ENCODE measurements at regions not wholly inside any gene's neighbourhood (a gene's known extent, or its start where the extent isn't known, plus 50 kb on each side); places are given as distances from the start of the nearest gene placed in this dataset.

- POLR2A ChIA-PET: no interaction called here
- TF ChIP-seq FOXA1 (IDR thresholded peaks at IDR 0.05): no peak
- no peak for TF ChIP-seq BHLHE40 (IDR thresholded peaks at IDR 0.05; ENCODE audit: borderline replicate concordance)
- TF ChIP-seq HDGF (IDR thresholded peaks at IDR 0.05; ENCODE audit: borderline replicate concordance): no peak
- no peak for TF ChIP-seq ARNT (IDR thresholded peaks at IDR 0.05)
- TF ChIP-seq SUZ12 (IDR thresholded peaks at IDR 0.05): no peak
- no peak for TF ChIP-seq FOXK2 (IDR thresholded peaks at IDR 0.05)
- no peak for TF ChIP-seq ZNF384 (IDR thresholded peaks at IDR 0.05)
- no peak for TF ChIP-seq TARDBP (IDR thresholded peaks at IDR 0.05)
- TF ChIP-seq CTBP1 (IDR thresholded peaks at IDR 0.05; ENCODE audit: borderline replicate concordance): no peak
- no peak for TF ChIP-seq L3MBTL2 (conservative IDR thresholded peaks at IDR 0.05)
- TF ChIP-seq ELF4 (IDR thresholded peaks at IDR 0.05): no peak
- TF ChIP-seq NFRKB (IDR thresholded peaks at IDR 0.05): no peak
- no peak for TF ChIP-seq FOXM1 (IDR thresholded peaks at IDR 0.05; ENCODE audit: borderline replicate concordance)
- TF ChIP-seq SP1 (IDR thresholded peaks at IDR 0.05): no peak
- TF ChIP-seq LEF1 (IDR thresholded peaks at IDR 0.05; ENCODE audit: borderline replicate concordance): no peak
- TF ChIP-seq, protein P1, sequence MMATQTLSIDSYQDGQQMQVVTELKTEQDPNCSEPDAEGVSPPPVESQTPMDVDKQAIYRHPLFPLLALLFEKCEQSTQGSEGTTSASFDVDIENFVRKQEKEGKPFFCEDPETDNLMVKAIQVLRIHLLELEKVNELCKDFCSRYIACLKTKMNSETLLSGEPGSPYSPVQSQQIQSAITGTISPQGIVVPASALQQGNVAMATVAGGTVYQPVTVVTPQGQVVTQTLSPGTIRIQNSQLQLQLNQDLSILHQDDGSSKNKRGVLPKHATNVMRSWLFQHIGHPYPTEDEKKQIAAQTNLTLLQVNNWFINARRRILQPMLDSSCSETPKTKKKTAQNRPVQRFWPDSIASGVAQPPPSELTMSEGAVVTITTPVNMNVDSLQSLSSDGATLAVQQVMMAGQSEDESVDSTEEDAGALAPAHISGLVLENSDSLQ (IDR thresholded peaks at IDR 0.05): no peak
- CTCF ChIA-PET: no interaction called here
- no peak for DNase-seq (ENCODE audit: extremely low spot score)
Measured at GRCh38 chr4:123977641-123978081, 581.1 kb downstream of the SPRY1 start.

DNA sequence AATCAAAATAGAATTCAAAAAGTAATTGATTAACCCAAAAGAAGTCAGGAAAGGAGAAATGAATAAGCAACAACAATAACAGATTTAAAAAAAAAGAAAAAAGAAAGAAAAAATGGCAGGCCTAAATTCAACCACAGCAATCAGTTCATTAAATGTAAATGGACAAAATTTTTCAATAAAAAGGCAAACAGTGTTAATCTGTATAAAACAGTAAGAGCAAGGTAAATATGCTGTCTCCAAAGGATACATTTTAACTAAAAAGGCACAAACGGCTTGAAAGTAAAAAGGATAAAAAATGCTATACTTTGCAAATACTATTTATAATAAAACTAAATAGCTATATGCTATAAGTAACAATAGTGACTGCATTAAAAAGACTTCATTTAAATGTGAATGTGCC lies 582.0 kb downstream of the SPRY1 start:
- ChIA-PET CTCF (no interaction called here), POLR2A (no interaction called here)
- DNase-seq (ENCODE audit: extremely low spot score): no peak
- no peak for TF ChIP-seq HDGF (IDR thresholded peaks at IDR 0.05; ENCODE audit: borderline replicate concordance)
- TF ChIP-seq FOXM1 (IDR thresholded peaks at IDR 0.05; ENCODE audit: borderline replicate concordance): no peak
- no peak for TF ChIP-seq ZNF384 (IDR thresholded peaks at IDR 0.05)
- TF ChIP-seq TARDBP (IDR thresholded peaks at IDR 0.05): no peak
- TF ChIP-seq FOXK2 (IDR thresholded peaks at IDR 0.05): no peak
- TF ChIP-seq, protein P1 (IDR thresholded peaks at IDR 0.05): no peak
- no peak for TF ChIP-seq BHLHE40 (IDR thresholded peaks at IDR 0.05; ENCODE audit: borderline replicate concordance)
- no peak for TF ChIP-seq L3MBTL2 (conservative IDR thresholded peaks at IDR 0.05)
- no peak for TF ChIP-seq SUZ12 (IDR thresholded peaks at IDR 0.05)
- no peak for TF ChIP-seq LEF1 (IDR thresholded peaks at IDR 0.05; ENCODE audit: borderline replicate concordance)
- no peak for TF ChIP-seq ARNT (IDR thresholded peaks at IDR 0.05)
- TF ChIP-seq ELF4 (IDR thresholded peaks at IDR 0.05): no peak
- TF ChIP-seq CTBP1 (IDR thresholded peaks at IDR 0.05; ENCODE audit: borderline replicate concordance): no peak
- no peak for TF ChIP-seq SP1 (IDR thresholded peaks at IDR 0.05)
- no peak for TF ChIP-seq NFRKB (IDR thresholded peaks at IDR 0.05)

DNA sequence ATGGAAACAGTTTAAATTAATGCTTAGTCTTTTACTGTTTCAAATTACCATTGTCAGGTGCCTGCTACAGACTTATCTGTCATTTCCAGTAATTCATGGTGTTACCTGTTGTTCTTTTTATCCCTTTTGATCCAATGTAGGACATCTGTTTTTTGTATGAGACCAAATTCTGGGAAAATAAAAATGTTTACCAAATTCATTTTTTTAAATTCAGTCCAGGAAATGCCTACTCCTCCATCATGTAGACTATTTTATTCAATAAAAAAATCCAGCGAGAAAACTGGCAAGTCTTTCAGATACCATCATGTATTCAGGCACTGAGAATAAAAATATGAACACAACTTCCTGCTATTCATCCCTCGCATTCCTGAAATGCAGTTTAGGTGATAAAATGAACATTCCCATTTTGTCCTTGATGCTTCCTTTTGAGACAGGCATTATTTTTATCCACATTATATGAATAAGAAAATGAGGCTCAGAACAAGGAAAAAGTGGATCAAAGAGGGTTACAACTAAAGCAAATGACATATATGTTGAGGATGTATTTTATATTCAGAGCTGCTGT lies 584.2 kb downstream of the SPRY1 start:
- POLR2A ChIA-PET: no interaction called here

DNA sequence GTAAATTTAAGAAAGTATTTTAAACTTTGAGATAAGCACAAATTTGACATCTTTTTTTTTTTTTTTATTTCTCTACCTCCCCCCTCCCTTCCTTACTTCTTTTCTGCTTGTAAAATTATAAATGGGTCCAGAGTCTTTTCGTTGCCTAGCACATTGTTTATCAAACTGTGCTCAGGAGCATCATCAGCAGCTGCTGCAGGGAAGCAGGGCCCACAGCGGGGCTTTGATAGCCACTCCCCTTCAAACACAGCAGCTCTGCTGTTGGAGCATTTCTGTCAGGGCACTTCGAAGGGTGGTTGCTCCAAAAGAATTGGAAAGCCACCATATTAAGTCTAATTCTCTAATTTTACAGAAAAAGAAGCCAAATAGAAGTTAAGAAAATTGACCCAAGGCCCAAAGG lies 588.3 kb downstream of the SPRY1 start:
- CTCF ChIA-PET: interaction anchor here (0.7 kb wide), 1 partner anchor 212 kb away, joined by 5 read pairs; no protein-coding TSS in a partner anchor
- DNase-seq (ENCODE audit: extremely low spot score): no peak
- POLR2A ChIA-PET: no interaction called here
- no peak for TF ChIP-seq FOXK2 (IDR thresholded peaks at IDR 0.05)
- TF ChIP-seq L3MBTL2 (conservative IDR thresholded peaks at IDR 0.05): no peak
- no peak for TF ChIP-seq BHLHE40 (IDR thresholded peaks at IDR 0.05; ENCODE audit: borderline replicate concordance)

More for the DNA sequence above, 584.2 kb downstream of the SPRY1 start:
- DNase-seq (ENCODE audit: extremely low spot score): no peak
- CTCF ChIA-PET: no interaction called here
- no peak for TF ChIP-seq BHLHE40 (IDR thresholded peaks at IDR 0.05; ENCODE audit: borderline replicate concordance)
- no peak for TF ChIP-seq FOXM1 (IDR thresholded peaks at IDR 0.05; ENCODE audit: borderline replicate concordance)
- TF ChIP-seq CTBP1 (IDR thresholded peaks at IDR 0.05; ENCODE audit: borderline replicate concordance): no peak
- TF ChIP-seq ZNF384 (IDR thresholded peaks at IDR 0.05): no peak
- TF ChIP-seq L3MBTL2 (conservative IDR thresholded peaks at IDR 0.05): no peak
- no peak for TF ChIP-seq TARDBP (IDR thresholded peaks at IDR 0.05)
- TF ChIP-seq FOXA1 (IDR thresholded peaks at IDR 0.05): no peak
- TF ChIP-seq HDGF (IDR thresholded peaks at IDR 0.05; ENCODE audit: borderline replicate concordance): no peak

DNA sequence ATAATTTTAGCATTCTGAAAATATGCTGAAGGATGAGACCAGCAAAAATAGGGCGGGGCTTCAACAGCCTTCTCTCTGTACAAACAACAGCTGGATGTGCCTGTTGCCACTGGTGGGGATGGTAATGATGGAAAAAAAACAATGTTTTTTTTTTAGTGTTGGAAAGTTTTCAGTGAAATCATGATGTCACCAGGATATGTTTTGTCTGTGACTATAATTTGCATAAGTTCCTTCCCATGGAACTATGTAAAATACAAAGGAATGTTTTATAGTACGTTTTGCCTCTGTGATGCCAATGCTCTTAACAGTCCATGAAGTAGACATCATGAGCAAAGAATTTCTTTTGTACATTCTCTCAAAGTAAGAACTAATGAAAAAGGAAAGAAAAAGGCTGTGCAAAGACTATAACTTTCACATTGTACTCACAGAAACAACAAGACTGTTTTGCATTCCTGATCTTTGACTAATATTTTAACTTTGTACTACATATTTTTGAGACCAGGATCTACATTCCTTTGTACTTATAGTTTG lies 589.7 kb downstream of the SPRY1 start:
- DNase-seq (ENCODE audit: extremely low spot score): no peak
- ChIA-PET POLR2A (no interaction called here), CTCF (no interaction called here)
- no peak for TF ChIP-seq ZNF384 (IDR thresholded peaks at IDR 0.05)
- TF ChIP-seq ELF4 (IDR thresholded peaks at IDR 0.05): no peak
- TF ChIP-seq SP1 (IDR thresholded peaks at IDR 0.05): no peak
- no peak for TF ChIP-seq FOXM1 (IDR thresholded peaks at IDR 0.05; ENCODE audit: borderline replicate concordance)
- TF ChIP-seq FOXK2 (IDR thresholded peaks at IDR 0.05): no peak
- no peak for TF ChIP-seq HDGF (IDR thresholded peaks at IDR 0.05; ENCODE audit: borderline replicate concordance)
- TF ChIP-seq TARDBP (IDR thresholded peaks at IDR 0.05): no peak
- TF ChIP-seq, protein P1 (IDR thresholded peaks at IDR 0.05): no peak
- TF ChIP-seq ARNT (IDR thresholded peaks at IDR 0.05): no peak
- TF ChIP-seq L3MBTL2 (conservative IDR thresholded peaks at IDR 0.05): no peak
- no peak for TF ChIP-seq SUZ12 (IDR thresholded peaks at IDR 0.05)
- TF ChIP-seq LEF1 (IDR thresholded peaks at IDR 0.05; ENCODE audit: borderline replicate concordance): no peak
- TF ChIP-seq BHLHE40 (IDR thresholded peaks at IDR 0.05; ENCODE audit: borderline replicate concordance): no peak
- TF ChIP-seq FOXA1 (IDR thresholded peaks at IDR 0.05): no peak
- TF ChIP-seq NFRKB (IDR thresholded peaks at IDR 0.05): no peak
- no peak for TF ChIP-seq CTBP1 (IDR thresholded peaks at IDR 0.05; ENCODE audit: borderline replicate concordance)

GRCh38 chr4:123987408-123987807 lies 590.8 kb downstream of the SPRY1 start:
- TF ChIP-seq FOXA1 (IDR thresholded peaks at IDR 0.05) (no peak), CTBP1 (IDR thresholded peaks at IDR 0.05; ENCODE audit: borderline replicate concordance) (no peak), SUZ12 (IDR thresholded peaks at IDR 0.05) (no peak), BHLHE40 (IDR thresholded peaks at IDR 0.05; ENCODE audit: borderline replicate concordance) (no peak), FOXM1 (IDR thresholded peaks at IDR 0.05; ENCODE audit: borderline replicate concordance) (no peak), TARDBP (IDR thresholded peaks at IDR 0.05) (no peak), NFRKB (IDR thresholded peaks at IDR 0.05) (no peak), L3MBTL2 (conservative IDR thresholded peaks at IDR 0.05) (no peak), FOXK2 (IDR thresholded peaks at IDR 0.05) (no peak)
- TF ChIP-seq, protein P1 (IDR thresholded peaks at IDR 0.05): no peak
- no peak for DNase-seq (ENCODE audit: extremely low spot score)
- CTCF ChIA-PET: no interaction called here
- POLR2A ChIA-PET: no interaction called here
